NCI-H510A (cell line): ENCODE measurements at regions not wholly inside any gene's neighbourhood (a gene's known extent, or its start where the extent isn't known, plus 50 kb on each side); places are given as distances from the start of the nearest gene placed in this dataset.

Experiments used
- DNase-seq: peaks from one replicate; lab custom pipeline; 2025; lab: John Stamatoyannopoulos, UW

GRCh38 chr2:188065386-188065785 lies 226.3 kb upstream of the GULP1 start:
- DNase-seq = no peak

GRCh38 chr2:188068093-188068492 lies 223.6 kb upstream of the GULP1 start:
- no peak for DNase-seq

GRCh38 chr2:188076149-188077056 lies 215.3 kb upstream of the GULP1 start:
- no peak for DNase-seq

- no peak for DNase-seq
Measured at GRCh38 chr2:188077757-188078156, 213.9 kb upstream of the GULP1 start.

- no peak for DNase-seq
Measured at GRCh38 chr2:188078534-188078933, 213.1 kb upstream of the GULP1 start.

- DNase-seq = no peak
Measured at GRCh38 chr2:188079196-188079595, 212.5 kb upstream of the GULP1 start.

- DNase-seq = no peak
Measured at GRCh38 chr2:188085421-188085820, 206.3 kb upstream of the GULP1 start.

GRCh38 chr2:188089901-188090300 lies 201.8 kb upstream of the GULP1 start:
- DNase-seq = no peak

- DNase-seq = no peak
Measured at GRCh38 chr2:188091220-188091619, 200.5 kb upstream of the GULP1 start.

GRCh38 chr2:188092734-188093133 lies 198.9 kb upstream of the GULP1 start:
- DNase-seq = no peak

GRCh38 chr2:188096910-188097309 lies 194.8 kb upstream of the GULP1 start:
- no peak for DNase-seq

- no peak for DNase-seq
Measured at GRCh38 chr2:188102881-188103280, 188.8 kb upstream of the GULP1 start.

GRCh38 chr2:188114014-188114413 lies 177.7 kb upstream of the GULP1 start:
- DNase-seq = no peak

- no peak for DNase-seq
Measured at GRCh38 chr2:188117706-188118105, 174.0 kb upstream of the GULP1 start.

- DNase-seq = no peak
Measured at GRCh38 chr2:188118431-188118830, 173.2 kb upstream of the GULP1 start.

- no peak for DNase-seq
Measured at GRCh38 chr2:188119112-188119838, 172.4 kb upstream of the GULP1 start.

GRCh38 chr2:188122985-188123384 lies 168.7 kb upstream of the GULP1 start:
- DNase-seq = no peak

GRCh38 chr2:188129677-188130076 lies 162.0 kb upstream of the GULP1 start:
- DNase-seq = no peak

GRCh38 chr2:188130317-188130716 lies 161.4 kb upstream of the GULP1 start:
- DNase-seq = no peak

- DNase-seq = no peak
Measured at GRCh38 chr2:188131281-188131680, 160.4 kb upstream of the GULP1 start.

GRCh38 chr2:188132385-188132784 lies 159.3 kb upstream of the GULP1 start:
- no peak for DNase-seq

GRCh38 chr2:188134241-188134640 lies 157.4 kb upstream of the GULP1 start:
- DNase-seq = no peak

GRCh38 chr2:188138313-188138712 lies 153.4 kb upstream of the GULP1 start:
- no peak for DNase-seq
